Mammary epithelial cell (primary cell): ENCODE measurements at regions not wholly inside any gene's neighbourhood (a gene's known extent, or its start where the extent isn't known, plus 50 kb on each side); places are given as distances from the start of the nearest gene placed in this dataset.

Experiments
- EZH2 ChIP-seq: IDR thresholded peaks from 2 replicates; pipeline ENCODE4 v1.6.1; 2012; ENCODE audit warnings: low read length, inconsistent platforms, borderline replicate concordance
- TF ChIP-seq, protein P1 (sequence below), 2 donors: IDR thresholded peaks in 1 of 2; conservative IDR thresholded peaks in 1 of 2; 2 replicates each; pipeline ENCODE4 v1.5.1; 2011 to 2012; ENCODE audit warnings: inconsistent platforms in 2 of 2, low read length in 2 of 2, mild to moderate bottlenecking in 2 of 2, control low read depth in 1 of 2, low read depth in 1 of 2; ENCODE audit not compliant: insufficient read depth in 1 of 2; ENCODE audit errors: extremely low read depth in 1 of 2

DNA sequence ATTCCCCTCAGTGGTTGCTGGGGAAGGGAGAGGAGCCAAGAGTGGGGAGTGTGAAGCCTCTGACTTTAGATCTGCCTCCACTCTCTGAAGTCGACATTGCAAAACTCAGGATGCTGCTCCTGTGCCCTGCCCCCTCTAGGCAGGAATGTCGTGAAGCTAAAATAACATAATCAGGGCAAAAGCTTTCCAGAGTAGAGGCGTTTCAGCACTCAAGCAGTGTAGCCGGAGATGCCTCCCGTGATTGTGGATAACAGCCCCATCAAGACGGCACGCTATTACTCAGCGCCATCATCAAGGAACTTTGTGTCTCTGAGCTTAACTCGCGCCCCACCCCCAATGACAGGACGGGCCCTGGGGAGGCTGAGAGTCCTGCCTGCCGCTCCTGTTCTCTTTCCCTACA lies 60.0 kb downstream of the FBXO2 start:
- TF ChIP-seq EZH2: no peak
- TF ChIP-seq, protein P1, sequence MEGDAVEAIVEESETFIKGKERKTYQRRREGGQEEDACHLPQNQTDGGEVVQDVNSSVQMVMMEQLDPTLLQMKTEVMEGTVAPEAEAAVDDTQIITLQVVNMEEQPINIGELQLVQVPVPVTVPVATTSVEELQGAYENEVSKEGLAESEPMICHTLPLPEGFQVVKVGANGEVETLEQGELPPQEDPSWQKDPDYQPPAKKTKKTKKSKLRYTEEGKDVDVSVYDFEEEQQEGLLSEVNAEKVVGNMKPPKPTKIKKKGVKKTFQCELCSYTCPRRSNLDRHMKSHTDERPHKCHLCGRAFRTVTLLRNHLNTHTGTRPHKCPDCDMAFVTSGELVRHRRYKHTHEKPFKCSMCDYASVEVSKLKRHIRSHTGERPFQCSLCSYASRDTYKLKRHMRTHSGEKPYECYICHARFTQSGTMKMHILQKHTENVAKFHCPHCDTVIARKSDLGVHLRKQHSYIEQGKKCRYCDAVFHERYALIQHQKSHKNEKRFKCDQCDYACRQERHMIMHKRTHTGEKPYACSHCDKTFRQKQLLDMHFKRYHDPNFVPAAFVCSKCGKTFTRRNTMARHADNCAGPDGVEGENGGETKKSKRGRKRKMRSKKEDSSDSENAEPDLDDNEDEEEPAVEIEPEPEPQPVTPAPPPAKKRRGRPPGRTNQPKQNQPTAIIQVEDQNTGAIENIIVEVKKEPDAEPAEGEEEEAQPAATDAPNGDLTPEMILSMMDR (conservative IDR thresholded peaks at IDR 0.05 in 1 of 2, IDR thresholded peaks at IDR 0.05 in 1 of 2; ENCODE audit: extremely low read depth in 1 of 2, insufficient read depth in 1 of 2, low read depth in 1 of 2, low read length in 2 of 2): peak in 1 of 2 donors; percentile 23
